GM21528 (cell line): ENCODE measurements at regions not wholly inside any gene's neighbourhood (a gene's known extent, or its start where the extent isn't known, plus 50 kb on each side); places are given as distances from the start of the nearest gene placed in this dataset.
"Not testable (repeated sequence)": the region's sequence is repeated elsewhere in the genome, so short reads cannot be mapped to it uniquely, and the experiment has no call there.

Experiments
- ATAC-seq: cut with Tn5 transposase; IDR thresholded peaks from one replicate; pipeline ENCODE4 v1.9.1; 2021; ENCODE audit warnings: mild to moderate bottlenecking, moderate library complexity; ENCODE audit not compliant: unreplicated experiment, low FRiP score

GRCh38 chr3:72661115-72661457 is 187.2 kb downstream of the SHQ1 start:
- ATAC-seq: no peak

GRCh38 chr3:72660270-72661114 is 187.8 kb downstream of the SHQ1 start:
- ATAC-seq: no peak

GRCh38 chr3:72659596-72659995 is 188.6 kb downstream of the SHQ1 start:
- no peak for ATAC-seq

- ATAC-seq: no peak
These were observed 189.1 kb downstream of the SHQ1 start for GRCh38 chr3:72659188-72659587.

GRCh38 chr3:72658466-72659100 is 189.7 kb downstream of the SHQ1 start:
- ATAC-seq: no peak

- ATAC-seq: no peak
These were observed 190.6 kb downstream of the SHQ1 start for GRCh38 chr3:72657666-72658065.

GRCh38 chr3:72655723-72656122 is 192.5 kb downstream of the SHQ1 start:
- ATAC-seq: no peak

- ATAC-seq: no peak
These were observed 193.1 kb downstream of the SHQ1 start for GRCh38 chr3:72655131-72655551.

- no peak for ATAC-seq
These were observed 195.8 kb downstream of the SHQ1 start for GRCh38 chr3:72652395-72652794.

GRCh38 chr3:72651498-72651897 is 196.7 kb downstream of the SHQ1 start:
- no peak for ATAC-seq

GRCh38 chr3:72646263-72646662 is 202.0 kb downstream of the SHQ1 start:
- no peak for ATAC-seq

GRCh38 chr3:72643635-72644034 is 204.6 kb downstream of the SHQ1 start:
- not testable (repeated sequence) for ATAC-seq

GRCh38 chr3:72641684-72642083 is 206.6 kb downstream of the SHQ1 start:
- ATAC-seq: no peak

- ATAC-seq: no peak
These were observed 207.2 kb downstream of the SHQ1 start for GRCh38 chr3:72641072-72641471.

GRCh38 chr3:72636969-72637597 is 211.2 kb downstream of the SHQ1 start:
- no peak for ATAC-seq

- ATAC-seq: no peak
These were observed 212.7 kb downstream of the SHQ1 start for GRCh38 chr3:72635551-72635950.

GRCh38 chr3:72634128-72634527 is 214.1 kb downstream of the SHQ1 start:
- ATAC-seq: no peak

GRCh38 chr3:72633534-72633933 is 214.7 kb downstream of the SHQ1 start:
- ATAC-seq: no peak

GRCh38 chr3:72633121-72633520 is 215.1 kb downstream of the SHQ1 start:
- no peak for ATAC-seq

- no peak for ATAC-seq
These were observed 216.1 kb downstream of the SHQ1 start for GRCh38 chr3:72632129-72632528.

- ATAC-seq: no peak
These were observed 217.3 kb downstream of the SHQ1 start for GRCh38 chr3:72630969-72631344.
